GM10266 (cell line): ENCODE measurements at regions not wholly inside any gene's neighbourhood (a gene's known extent, or its start where the extent isn't known, plus 50 kb on each side); places are given as distances from the start of the nearest gene placed in this dataset.

Source experiments
- DNase-seq: peaks from one replicate; pipeline ENCODE4 v3.0.0; 2012; ENCODE audit errors: extremely low spot score
- CTCF ChIP-seq: IDR thresholded peaks from 2 replicates; pipeline ENCODE4 v1.5.1; 2012; ENCODE audit warnings: mild to moderate bottlenecking, low read depth; ENCODE audit not compliant: control insufficient read depth, insufficient read depth; ENCODE audit errors: missing control alignments

- DNase-seq = no peak
- TF ChIP-seq CTCF = no peak
These were observed 501.7 kb downstream of the SHQ1 start for GRCh38 chr3:72346526-72346926.

- TF ChIP-seq CTCF = no peak
- DNase-seq = no peak
These were observed 502.3 kb downstream of the SHQ1 start for GRCh38 chr3:72345980-72346379.

GRCh38 chr3:72345237-72345878 is 502.9 kb downstream of the SHQ1 start:
- no peak for TF ChIP-seq CTCF
- no peak for DNase-seq

GRCh38 chr3:72344647-72345046 is 503.6 kb downstream of the SHQ1 start:
- no peak for DNase-seq
- TF ChIP-seq CTCF = no peak

- DNase-seq = no peak
These were observed 504.0 kb downstream of the SHQ1 start for GRCh38 chr3:72344236-72344635.

GRCh38 chr3:72343078-72343477 is 505.2 kb downstream of the SHQ1 start:
- no peak for TF ChIP-seq CTCF
- no peak for DNase-seq

More at GRCh38 chr3:72344236-72344635, 504.0 kb downstream of the SHQ1 start:
- TF ChIP-seq CTCF = no peak

- DNase-seq = no peak
- no peak for TF ChIP-seq CTCF
These were observed 505.8 kb downstream of the SHQ1 start for GRCh38 chr3:72342450-72342849.
